H1 (cell line): ENCODE measurements at regions not wholly inside any gene's neighbourhood (a gene's known extent, or its start where the extent isn't known, plus 50 kb on each side); places are given as distances from the start of the nearest gene placed in this dataset.

Experiments used
- CTCF ChIA-PET: fragments of 300-600 bp; sonication (Branson Sonifier 250); formaldehyde crosslinking; loops from one replicate; lab custom pipeline; 2021; ENCODE audit not compliant: partially characterized antibody; lab: Charles Lee
- POLR2A ChIA-PET: fragments of 300-600 bp; sonication (Branson Sonifier 250); formaldehyde crosslinking; loops from one replicate; lab custom pipeline; 2021; ENCODE audit warnings: inconsistent platforms; ENCODE audit not compliant: partially characterized antibody; lab: Charles Lee
- DNase-seq, 2 experiments: peaks; one replicate each; pipeline versions ENCODE4 v3.0.0 to v3.0.0-alpha.2; 2010 to 2022; ENCODE audit warnings: low spot score in 2 of 2, low read depth in 1 of 2, mixed read lengths in 1 of 2
- FAIRE-seq: peaks from 2 replicates; lab custom pipeline; 2011; peaks lifted over from hg19 to GRCh38; lab: Jason Lieb, UNC
- H2AFZ ChIP-seq: 2 replicates; pipeline ENCODE4 v1.8.1; 2012; ENCODE audit warnings: low read length, inconsistent platforms
- H2AK5ac ChIP-seq: 2 replicates; pipeline ENCODE4 v1.6.1; 2013; ENCODE audit warnings: low read depth, low read length
- H2BK120ac ChIP-seq: replicated peaks from 2 replicates; pipeline ENCODE3; 2013; ENCODE audit warnings: low read depth, low read length, inconsistent platforms
- H2BK12ac ChIP-seq: 2 replicates; pipeline ENCODE4 v1.6.1; 2013; ENCODE audit warnings: low read depth, low read length
- H2BK15ac ChIP-seq: 2 replicates; pipeline ENCODE4 v1.6.1; 2013; ENCODE audit warnings: low read length
- H2BK20ac ChIP-seq: 2 replicates; pipeline ENCODE4 v1.6.1; 2013; ENCODE audit warnings: low read length
- H2BK5ac ChIP-seq: 2 replicates; pipeline ENCODE4 v1.6.1; 2013; ENCODE audit warnings: low read depth, low read length
- H3K14ac ChIP-seq: 2 replicates; pipeline ENCODE4 v1.6.1; 2013; ENCODE audit warnings: inconsistent platforms; ENCODE audit not compliant: insufficient read length
- H3K18ac ChIP-seq: 2 replicates; pipeline ENCODE4 v1.6.1; 2013; ENCODE audit warnings: low read length; ENCODE audit errors: extremely low read depth
- H3K23ac ChIP-seq: 2 replicates; pipeline ENCODE4 v1.6.1; 2013; ENCODE audit warnings: inconsistent platforms; ENCODE audit not compliant: insufficient read length
- H3K23me2 ChIP-seq: 2 replicates; pipeline ENCODE4 v1.6.1; 2013; ENCODE audit warnings: low read depth, low read length
- H3K27ac ChIP-seq: 2 replicates; pipeline ENCODE4 v1.6.1; 2011; ENCODE audit warnings: low read depth, low read length, inconsistent platforms
- H3K27me3 ChIP-seq, 4 experiments: replicated peaks in 1 of 4; 1 replicate in 1 of 4; 2 replicates in 3 of 4; pipeline versions ENCODE4 v1.6.1 to v1.8.1; 2011 to 2013; ENCODE audit warnings: low read length in 3 of 4, mild to moderate bottlenecking in 3 of 4, inconsistent platforms in 2 of 4, mixed read lengths in 2 of 4, moderate library complexity in 1 of 4; ENCODE audit not compliant: control insufficient read depth in 3 of 4, insufficient read depth in 3 of 4; ENCODE audit errors: extremely low read depth in 1 of 4
- H3K36me3 ChIP-seq, 4 experiments: 2 replicates each; pipeline versions ENCODE4 v1.6.1 to v1.8.1; 2011 to 2013; ENCODE audit warnings: mild to moderate bottlenecking in 4 of 4, low read length in 3 of 4, moderate library complexity in 2 of 4, control low read depth in 1 of 4, inconsistent platforms in 1 of 4; ENCODE audit not compliant: insufficient read depth in 4 of 4, control insufficient read depth in 2 of 4
- H3K4ac ChIP-seq: replicated peaks from 2 replicates; pipeline ENCODE3; 2013; ENCODE audit warnings: low read length, low read depth, mixed read lengths, inconsistent platforms; ENCODE audit not compliant: insufficient read length
- H3K4me1 ChIP-seq, 4 experiments: replicated peaks in 1 of 4; 1 replicate in 1 of 4; 2 replicates in 3 of 4; pipeline versions ENCODE4 v1.6.1 to v1.8.1; 2011 to 2013; ENCODE audit warnings: low read length in 3 of 4, inconsistent platforms in 2 of 4, mixed read lengths in 1 of 4; ENCODE audit not compliant: insufficient read depth in 4 of 4, control insufficient read depth in 3 of 4
- H3K4me2 ChIP-seq, 2 experiments: 2 replicates each; pipeline versions ENCODE4 v1.6.1 to v1.8.1; 2011 to 2013; ENCODE audit warnings: low read depth in 2 of 2, low read length in 2 of 2, control low read depth in 1 of 2, inconsistent platforms in 1 of 2, mild to moderate bottlenecking in 1 of 2; ENCODE audit not compliant: insufficient read depth in 1 of 2
- H3K4me3 ChIP-seq, 4 experiments: fragments of 200-600, 300-600 bp in 1 of 4; sonication (generic), shearing (Covaris generic), sonication (Bioruptor Twin) in 1 of 4; 2 replicates each; pipeline versions ENCODE4 v1.5.1 to v1.8.1; 2011 to 2016; ENCODE audit warnings: low read length in 4 of 4, low read depth in 3 of 4, control low read depth in 2 of 4, inconsistent platforms in 2 of 4, mild to moderate bottlenecking in 2 of 4, mixed read lengths in 1 of 4, moderate library complexity in 1 of 4; ENCODE audit not compliant: insufficient read depth in 2 of 4; ENCODE audit errors: extremely low read depth in 1 of 4
- H3K56ac ChIP-seq: replicated peaks from 2 replicates; pipeline ENCODE3; 2013; ENCODE audit warnings: low read depth, mild to moderate bottlenecking, mixed read lengths, low read length, inconsistent platforms; ENCODE audit not compliant: insufficient read length
- H3K79me1 ChIP-seq: 2 replicates; pipeline ENCODE4 v1.6.1; 2013; ENCODE audit warnings: low read depth, low read length, control low read depth
- H3K79me2 ChIP-seq, 2 experiments: 2 replicates each; pipeline versions ENCODE4 v1.6.1 to v1.8.1; 2012 to 2013; ENCODE audit warnings: low read length in 2 of 2, mild to moderate bottlenecking in 2 of 2, inconsistent platforms in 1 of 2; ENCODE audit not compliant: insufficient read depth in 2 of 2, control insufficient read depth in 1 of 2
- H3K9ac ChIP-seq, 4 experiments: replicated peaks in 1 of 4; 1 replicate in 1 of 4; 2 replicates in 3 of 4; pipeline versions ENCODE4 v1.6.1 to v1.8.1; 2011 to 2013; ENCODE audit warnings: low read depth in 3 of 4, low read length in 3 of 4, control low read depth in 2 of 4, mild to moderate bottlenecking in 2 of 4, moderate library complexity in 2 of 4, inconsistent platforms in 1 of 4; ENCODE audit errors: extremely low read depth in 1 of 4
- H3K9me3 ChIP-seq, 2 experiments: 2 replicates each; pipeline versions ENCODE4 v1.6.1 to v1.8.1; 2012 to 2013; ENCODE audit warnings: mild to moderate bottlenecking in 2 of 2, moderate library complexity in 2 of 2, control low read depth in 1 of 2, inconsistent platforms in 1 of 2, low read depth in 1 of 2, low read length in 1 of 2, mixed read lengths in 1 of 2; ENCODE audit not compliant: insufficient read depth in 2 of 2
- H4K20me1 ChIP-seq, 2 experiments: replicated peaks in 1 of 2; 2 replicates each; pipeline versions ENCODE3 to v1.8.1; 2011 to 2013; ENCODE audit warnings: inconsistent platforms in 2 of 2, low read length in 2 of 2, mild to moderate bottlenecking in 1 of 2; ENCODE audit not compliant: insufficient read depth in 2 of 2, control insufficient read depth in 1 of 2
- H4K5ac ChIP-seq: 2 replicates; pipeline ENCODE4 v1.6.1; 2013; ENCODE audit warnings: low read length, low read depth, mixed read lengths, inconsistent platforms; ENCODE audit not compliant: insufficient read length
- H4K8ac ChIP-seq: 2 replicates; pipeline ENCODE4 v1.8.0; 2013; ENCODE audit warnings: mild to moderate bottlenecking, moderate library complexity, low read length, inconsistent platforms; ENCODE audit not compliant: insufficient read depth; ENCODE audit errors: extremely low read depth
- H4K91ac ChIP-seq: replicated peaks from 2 replicates; pipeline ENCODE3; 2013; ENCODE audit warnings: low read length, mixed read lengths, inconsistent platforms; ENCODE audit not compliant: insufficient read length
- KDM5A ChIP-seq: fragments of 200-600 bp; IDR thresholded peaks from 2 replicates; pipeline ENCODE4 v1.7.1; 2012; ENCODE audit warnings: mild to moderate bottlenecking, low read length, inconsistent platforms, mixed read lengths
- ZNF274 ChIP-seq: IDR thresholded peaks from 2 replicates; pipeline ENCODE4 v1.7.0; 2012; ENCODE audit warnings: low read length, borderline replicate concordance; ENCODE audit errors: extremely low read depth

GRCh38 chr2:77939801-77940200, 417.6 kb upstream of the LRRTM4 start:
- no peak for FAIRE-seq
- H3K4ac ChIP-seq: no peak overlapping the region
- H2AFZ ChIP-seq: no peak overlapping the region
- H3K79me1 ChIP-seq: no peaks in the 10 kb centered on the region
- H3K4me1 ChIP-seq: no peaks in the 10 kb centered on the region
- H3K27ac ChIP-seq: no peak overlapping the region
- H3K18ac ChIP-seq: no peak overlapping the region
- H3K56ac ChIP-seq: no peak overlapping the region
- no peaks in the 10 kb centered on the region for H3K9me3 ChIP-seq
- no peak overlapping the region for H3K23ac ChIP-seq
- H3K27me3 ChIP-seq: peaks cover 0 to 1% (median 0%) of the 10 kb centered on the region in 4 experiments; a peak in 1 of 7 replicates
- H4K8ac ChIP-seq: no peak overlapping the region
- POLR2A ChIA-PET: no interaction called here
- H4K5ac ChIP-seq: no peak overlapping the region
- H3K9ac ChIP-seq: no peak overlapping the region
- H2BK15ac ChIP-seq: no peak overlapping the region
- H3K36me3 ChIP-seq: no peaks in the 10 kb centered on the region
- no peak overlapping the region for H2BK120ac ChIP-seq
- H4K91ac ChIP-seq: no peak overlapping the region
- TF ChIP-seq KDM5A: no peak
- TF ChIP-seq ZNF274: no peak
- H4K20me1 ChIP-seq: no peaks in the 10 kb centered on the region
- DNase-seq: no peak
- no peak overlapping the region for H3K4me3 ChIP-seq
- no peak overlapping the region for H2BK12ac ChIP-seq
- no peaks in the 10 kb centered on the region for H3K23me2 ChIP-seq
- no peak overlapping the region for H2BK20ac ChIP-seq
- no peak overlapping the region for H2BK5ac ChIP-seq
- CTCF ChIA-PET: interaction anchor here (0.6 kb wide), 1 partner anchor 364 kb away, joined by 3 read pairs; no protein-coding TSS in a partner anchor
- no peaks in the 10 kb centered on the region for H3K79me2 ChIP-seq
- no peak overlapping the region for H2AK5ac ChIP-seq
- H3K4me2 ChIP-seq: no peak overlapping the region
- H3K14ac ChIP-seq: no peak overlapping the region
